ENCODE measurements at regions not wholly inside any gene's neighbourhood (a gene's known extent, or its start where the extent isn't known, plus 50 kb on each side); places are given as distances from the start of the nearest gene placed in this dataset.
"Not testable (repeated sequence)": the region's sequence is repeated elsewhere in the genome, so short reads cannot be mapped to it uniquely, and the experiment has no call there.

GRCh38 chr2:184297085-184297484 lies 301.2 kb upstream of the ZNF804A start:
- intact Hi-C loops (cut with micrococcal nuclease): no loop called here
- no peak for DNase-seq
- Mint-ChIP-seq H3K9me3 (no peaks in the 10 kb centered on the region), H3K4me3 (no peak overlapping the region), H3K4me1 (no peaks in the 10 kb centered on the region), H3K27me3 (no peaks in the 10 kb centered on the region), H3K36me3 (ENCODE audit: low read depth) (no peaks in the 10 kb centered on the region), H3K27ac (no peak overlapping the region)

- Mint-ChIP-seq H3K27me3 (no peaks in the 10 kb centered on the region), H3K27ac (no peak overlapping the region), H3K4me3 (no peak overlapping the region), H3K36me3 (ENCODE audit: low read depth) (no peaks in the 10 kb centered on the region), H3K9me3 (no peaks in the 10 kb centered on the region), H3K4me1 (no peaks in the 10 kb centered on the region)
- DNase-seq: no peak
- intact Hi-C loops (cut with micrococcal nuclease): no loop called here
Measured at GRCh38 chr2:184302506-184302905, 295.8 kb upstream of the ZNF804A start.

GRCh38 chr2:184304006-184304405 lies 294.3 kb upstream of the ZNF804A start:
- Mint-ChIP-seq H3K9me3 (no peaks in the 10 kb centered on the region), H3K4me3 (no peak overlapping the region), H3K36me3 (ENCODE audit: low read depth) (no peaks in the 10 kb centered on the region), H3K4me1 (no peaks in the 10 kb centered on the region), H3K27ac (no peak overlapping the region), H3K27me3 (no peaks in the 10 kb centered on the region)
- DNase-seq: no peak
- intact Hi-C loops (cut with micrococcal nuclease): no loop called here

GRCh38 chr2:184305105-184305504 lies 293.2 kb upstream of the ZNF804A start:
- no peak overlapping the region for H3K4me3 Mint-ChIP-seq

GRCh38 chr2:184308706-184309105 lies 289.6 kb upstream of the ZNF804A start:
- intact Hi-C loops (cut with micrococcal nuclease): no loop called here
- no peaks in the 10 kb centered on the region for H3K36me3 Mint-ChIP-seq (ENCODE audit: low read depth)
- no peaks in the 10 kb centered on the region for H3K9me3 Mint-ChIP-seq
- no peaks in the 10 kb centered on the region for H3K4me1 Mint-ChIP-seq
- DNase-seq: no peak
- H3K27ac Mint-ChIP-seq: no peak overlapping the region
- no peaks in the 10 kb centered on the region for H3K27me3 Mint-ChIP-seq
- H3K4me3 Mint-ChIP-seq: no peak overlapping the region

More at GRCh38 chr2:184305105-184305504, 293.2 kb upstream of the ZNF804A start:
- Mint-ChIP-seq H3K27ac (no peak overlapping the region), H3K9me3 (no peaks in the 10 kb centered on the region), H3K36me3 (ENCODE audit: low read depth) (no peaks in the 10 kb centered on the region), H3K27me3 (no peaks in the 10 kb centered on the region), H3K4me1 (no peaks in the 10 kb centered on the region)
- intact Hi-C loops (cut with micrococcal nuclease): no loop called here
- DNase-seq: no peak

GRCh38 chr2:184312970-184313369 lies 285.4 kb upstream of the ZNF804A start:
- no peaks in the 10 kb centered on the region for H3K9me3 Mint-ChIP-seq
- no peaks in the 10 kb centered on the region for H3K36me3 Mint-ChIP-seq (ENCODE audit: low read depth)
- no peak overlapping the region for H3K27ac Mint-ChIP-seq
- no peaks in the 10 kb centered on the region for H3K4me1 Mint-ChIP-seq
- no peaks in the 10 kb centered on the region for H3K27me3 Mint-ChIP-seq
- H3K4me3 Mint-ChIP-seq: no peak overlapping the region
- intact Hi-C loops (cut with micrococcal nuclease): no loop called here
- no peak for DNase-seq

GRCh38 chr2:184314829-184315228 lies 283.5 kb upstream of the ZNF804A start:
- H3K4me3 Mint-ChIP-seq: no peak overlapping the region
- H3K27me3 Mint-ChIP-seq: no peaks in the 10 kb centered on the region
- no peak for DNase-seq
- intact Hi-C loops (cut with micrococcal nuclease): no loop called here
- H3K27ac Mint-ChIP-seq: no peak overlapping the region
- no peaks in the 10 kb centered on the region for H3K4me1 Mint-ChIP-seq
- no peaks in the 10 kb centered on the region for H3K9me3 Mint-ChIP-seq
- H3K36me3 Mint-ChIP-seq (ENCODE audit: low read depth): no peaks in the 10 kb centered on the region

- intact Hi-C loops (cut with micrococcal nuclease): no loop called here
- H3K27ac Mint-ChIP-seq: no peak overlapping the region
- no peak overlapping the region for H3K4me3 Mint-ChIP-seq
- H3K36me3 Mint-ChIP-seq (ENCODE audit: low read depth): no peaks in the 10 kb centered on the region
- no peak for DNase-seq
- H3K9me3 Mint-ChIP-seq: no peaks in the 10 kb centered on the region
- H3K4me1 Mint-ChIP-seq: no peaks in the 10 kb centered on the region
- no peaks in the 10 kb centered on the region for H3K27me3 Mint-ChIP-seq
Measured at GRCh38 chr2:184316921-184317320, 281.4 kb upstream of the ZNF804A start.

GRCh38 chr2:184322615-184323014 lies 275.7 kb upstream of the ZNF804A start:
- intact Hi-C loops (cut with micrococcal nuclease): no loop called here
- H3K27me3 Mint-ChIP-seq: no peaks in the 10 kb centered on the region
- H3K4me3 Mint-ChIP-seq: no peak overlapping the region
- DNase-seq: no peak
- H3K9me3 Mint-ChIP-seq: no peaks in the 10 kb centered on the region
- no peak overlapping the region for H3K27ac Mint-ChIP-seq
- no peaks in the 10 kb centered on the region for H3K4me1 Mint-ChIP-seq
- no peaks in the 10 kb centered on the region for H3K36me3 Mint-ChIP-seq (ENCODE audit: low read depth)

- intact Hi-C loops (cut with micrococcal nuclease): no loop called here
- H3K27me3 Mint-ChIP-seq: no peaks in the 10 kb centered on the region
- no peaks in the 10 kb centered on the region for H3K9me3 Mint-ChIP-seq
- H3K4me1 Mint-ChIP-seq: no peaks in the 10 kb centered on the region
- no peaks in the 10 kb centered on the region for H3K36me3 Mint-ChIP-seq (ENCODE audit: low read depth)
- H3K4me3 Mint-ChIP-seq: no peak overlapping the region
- DNase-seq: no peak
- H3K27ac Mint-ChIP-seq: no peak overlapping the region
Measured at GRCh38 chr2:184326066-184326465, 272.3 kb upstream of the ZNF804A start.

GRCh38 chr2:184327805-184328204 lies 270.5 kb upstream of the ZNF804A start:
- H3K27me3 Mint-ChIP-seq; H3K36me3 Mint-ChIP-seq (ENCODE audit: low read depth); H3K27ac Mint-ChIP-seq; H3K9me3 Mint-ChIP-seq; DNase-seq; H3K4me1 Mint-ChIP-seq; intact Hi-C loops (cut with micrococcal nuclease); H3K4me3 Mint-ChIP-seq: not testable (repeated sequence)

GRCh38 chr2:184330561-184330960 lies 267.8 kb upstream of the ZNF804A start:
- intact Hi-C loops (cut with micrococcal nuclease); H3K4me3 Mint-ChIP-seq; H3K27ac Mint-ChIP-seq; H3K27me3 Mint-ChIP-seq; DNase-seq; H3K4me1 Mint-ChIP-seq; H3K9me3 Mint-ChIP-seq; H3K36me3 Mint-ChIP-seq (ENCODE audit: low read depth): not testable (repeated sequence)

- no peaks in the 10 kb centered on the region for H3K9me3 Mint-ChIP-seq
- H3K4me3 Mint-ChIP-seq: no peak overlapping the region
- H3K36me3 Mint-ChIP-seq (ENCODE audit: low read depth): no peaks in the 10 kb centered on the region
- no peak overlapping the region for H3K27ac Mint-ChIP-seq
- no peaks in the 10 kb centered on the region for H3K4me1 Mint-ChIP-seq
- H3K27me3 Mint-ChIP-seq: no peaks in the 10 kb centered on the region
- intact Hi-C loops (cut with micrococcal nuclease): no loop called here
- no peak for DNase-seq
Measured at GRCh38 chr2:184336688-184337087, 261.6 kb upstream of the ZNF804A start.

GRCh38 chr2:184338771-184339170 lies 259.6 kb upstream of the ZNF804A start:
- Mint-ChIP-seq H3K4me1 (no peaks in the 10 kb centered on the region), H3K9me3 (no peaks in the 10 kb centered on the region), H3K27ac (no peak overlapping the region), H3K27me3 (no peaks in the 10 kb centered on the region), H3K4me3 (no peak overlapping the region), H3K36me3 (ENCODE audit: low read depth) (no peaks in the 10 kb centered on the region)
- intact Hi-C loops (cut with micrococcal nuclease): no loop called here
- DNase-seq: no peak

GRCh38 chr2:184339966-184340365 lies 258.4 kb upstream of the ZNF804A start:
- Mint-ChIP-seq H3K9me3 (no peaks in the 10 kb centered on the region), H3K36me3 (ENCODE audit: low read depth) (no peaks in the 10 kb centered on the region), H3K27ac (no peak overlapping the region), H3K4me1 (no peaks in the 10 kb centered on the region), H3K4me3 (no peak overlapping the region), H3K27me3 (no peaks in the 10 kb centered on the region)
- DNase-seq: no peak
- intact Hi-C loops (cut with micrococcal nuclease): no loop called here

All from activated CD4-positive, alpha-beta T cell treated with anti-CD3 and anti-CD28 coated beads, Interleukin-2, amount 10 ng/mL, durations not matched to agents 24 days and 14 days (primary cell).